ENCODE measurements at regions not wholly inside any gene's neighbourhood (a gene's known extent, or its start where the extent isn't known, plus 50 kb on each side); places are given as distances from the start of the nearest gene placed in this dataset.

DNA sequence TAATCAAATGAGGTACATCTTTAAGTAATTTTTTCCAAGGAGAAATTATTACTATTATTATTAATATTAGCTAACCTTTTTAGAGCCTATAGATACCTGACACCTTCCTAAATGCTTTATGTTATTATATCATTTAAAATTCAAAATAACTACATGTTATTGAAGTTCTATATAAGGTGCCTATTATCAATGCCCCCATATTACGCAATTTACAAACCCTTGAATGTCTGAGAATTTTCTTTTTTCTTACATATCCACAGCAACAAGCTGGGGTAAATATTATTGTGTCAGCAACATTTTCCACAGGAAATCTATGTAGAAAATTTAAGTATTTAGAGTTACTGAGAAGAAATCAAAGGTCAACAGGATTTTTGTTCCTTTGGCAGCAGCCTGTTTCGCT is 327.3 kb downstream of the NXPE2 start:
- no peaks in the 10 kb centered on the region for H3K36me3 ChIP-seq (replicated peaks)
- no peaks in the 10 kb centered on the region for H3K4me1 ChIP-seq
- H3K9me3 ChIP-seq, result no peaks in the 10 kb centered on the region
- in situ Hi-C loops (cut with MboI; ENCODE audit: low sequenced_read_pairs), result no loop called here
- H3K4me3 ChIP-seq, result no peak overlapping the region
- H3K27me3 ChIP-seq (ENCODE audit: low read depth), result no peaks in the 10 kb centered on the region
- DNase-seq (ENCODE audit: low spot score in 2 of 2), result no peak

DNA sequence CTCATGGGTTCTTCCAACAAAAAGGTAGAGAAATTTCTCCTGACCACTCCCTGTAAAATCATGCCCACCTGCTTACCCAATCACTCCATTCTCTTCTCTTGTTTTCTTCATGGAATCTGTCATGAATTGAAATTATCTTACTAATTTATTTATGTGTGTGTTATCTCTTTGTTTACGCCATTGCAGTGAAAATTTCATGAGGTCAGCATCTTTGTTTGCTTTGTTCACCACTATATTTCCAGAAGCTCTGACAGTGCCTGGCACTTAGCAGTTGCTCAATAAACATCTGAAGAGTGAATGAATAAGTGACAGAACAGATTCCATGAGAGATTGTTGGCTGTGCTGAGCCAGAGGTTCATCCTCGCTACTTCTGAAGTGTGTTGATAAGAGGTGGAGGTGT is 329.5 kb downstream of the NXPE2 start:
- in situ Hi-C loops (cut with MboI; ENCODE audit: low sequenced_read_pairs), result no loop called here
- H3K36me3 ChIP-seq (replicated peaks), result no peaks in the 10 kb centered on the region
- DNase-seq (ENCODE audit: low spot score in 2 of 2), result no peak
- H3K4me3 ChIP-seq, result no peak overlapping the region
- H3K4me1 ChIP-seq, result no peaks in the 10 kb centered on the region
- no peaks in the 10 kb centered on the region for H3K9me3 ChIP-seq
- H3K27me3 ChIP-seq (ENCODE audit: low read depth), result no peaks in the 10 kb centered on the region

DNA sequence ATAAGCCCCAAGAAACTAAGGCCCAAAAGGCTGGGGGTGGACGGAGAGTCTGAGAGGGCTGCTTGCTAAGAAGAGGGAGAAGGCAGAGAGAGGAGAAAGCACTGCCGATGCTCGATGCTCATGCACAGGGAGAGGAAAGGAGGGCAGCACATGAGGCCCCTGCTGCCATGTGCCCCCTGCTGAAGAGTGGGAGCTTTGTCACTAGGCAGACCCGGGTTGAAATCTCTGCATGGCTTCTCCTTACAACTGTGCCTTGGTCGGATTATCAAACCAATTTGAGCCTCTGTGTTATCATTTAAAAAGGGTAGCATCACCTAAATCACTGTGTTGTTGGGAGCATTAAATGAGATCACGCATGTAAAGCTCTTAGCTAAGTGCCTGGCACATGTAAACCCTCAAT is 330.5 kb downstream of the NXPE2 start:
- Histone ChIP-seq H3K4me1 (no peaks in the 10 kb centered on the region), H3K9me3 (no peaks in the 10 kb centered on the region), H3K36me3 (replicated peaks) (no peaks in the 10 kb centered on the region), H3K27me3 (ENCODE audit: low read depth) (no peaks in the 10 kb centered on the region), H3K4me3 (no peak overlapping the region)
- in situ Hi-C loops (cut with MboI; ENCODE audit: low sequenced_read_pairs), result no loop called here
- no peak for DNase-seq (ENCODE audit: low spot score in 2 of 2)

DNA sequence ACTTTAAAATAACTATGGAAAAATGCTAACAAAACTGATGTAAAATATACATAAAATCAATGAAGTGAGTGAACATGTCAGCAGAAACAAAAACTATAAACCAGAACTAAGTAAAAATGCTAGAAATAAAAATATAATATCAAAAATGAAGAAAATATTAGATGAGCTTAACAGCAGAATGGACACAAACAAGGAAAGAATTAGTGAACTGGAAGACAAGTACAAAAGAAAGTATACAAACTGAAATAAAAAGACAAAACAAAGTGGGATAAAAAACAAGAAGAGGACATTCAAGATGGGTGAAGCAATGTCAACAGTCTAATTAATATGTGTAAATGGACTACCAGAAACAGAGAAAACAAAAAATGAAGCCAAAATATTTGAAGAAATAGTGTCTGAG is 339.2 kb downstream of the NXPE2 start:
- in situ Hi-C loops (cut with MboI; ENCODE audit: low sequenced_read_pairs), result no loop called here
- no peaks in the 10 kb centered on the region for H3K36me3 ChIP-seq (replicated peaks)
- no peak for DNase-seq (ENCODE audit: low spot score in 2 of 2)
- H3K27me3 ChIP-seq (ENCODE audit: low read depth), result no peaks in the 10 kb centered on the region
- H3K4me3 ChIP-seq, result no peak overlapping the region
- H3K4me1 ChIP-seq, result no peaks in the 10 kb centered on the region
- H3K9me3 ChIP-seq, result no peaks in the 10 kb centered on the region

DNA sequence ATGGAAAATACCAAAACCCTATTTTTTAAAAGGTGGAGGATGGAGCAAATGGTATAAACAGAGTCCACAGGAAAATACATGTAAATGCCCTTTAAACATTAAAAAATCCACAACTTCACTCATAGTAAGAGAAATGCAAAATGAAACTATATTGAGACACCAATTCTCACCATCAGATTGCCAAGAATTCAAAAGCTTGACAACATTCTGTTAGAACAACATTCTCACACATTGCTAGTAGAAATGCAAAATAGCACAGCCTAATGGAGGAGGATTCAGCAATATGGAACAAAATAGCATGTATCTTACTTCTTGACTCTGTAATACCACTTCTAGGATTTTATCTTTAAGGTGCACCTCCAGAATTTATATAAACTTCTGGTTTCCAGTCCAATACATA is 351.8 kb downstream of the NXPE2 start:
- Histone ChIP-seq H3K9me3 (no peaks in the 10 kb centered on the region), H3K36me3 (replicated peaks) (no peaks in the 10 kb centered on the region), H3K4me3 (no peak overlapping the region), H3K27me3 (ENCODE audit: low read depth) (no peaks in the 10 kb centered on the region), H3K4me1 (no peaks in the 10 kb centered on the region)
- in situ Hi-C loops (cut with MboI; ENCODE audit: low sequenced_read_pairs), result no loop called here
- DNase-seq (ENCODE audit: low spot score in 2 of 2), result no peak

DNA sequence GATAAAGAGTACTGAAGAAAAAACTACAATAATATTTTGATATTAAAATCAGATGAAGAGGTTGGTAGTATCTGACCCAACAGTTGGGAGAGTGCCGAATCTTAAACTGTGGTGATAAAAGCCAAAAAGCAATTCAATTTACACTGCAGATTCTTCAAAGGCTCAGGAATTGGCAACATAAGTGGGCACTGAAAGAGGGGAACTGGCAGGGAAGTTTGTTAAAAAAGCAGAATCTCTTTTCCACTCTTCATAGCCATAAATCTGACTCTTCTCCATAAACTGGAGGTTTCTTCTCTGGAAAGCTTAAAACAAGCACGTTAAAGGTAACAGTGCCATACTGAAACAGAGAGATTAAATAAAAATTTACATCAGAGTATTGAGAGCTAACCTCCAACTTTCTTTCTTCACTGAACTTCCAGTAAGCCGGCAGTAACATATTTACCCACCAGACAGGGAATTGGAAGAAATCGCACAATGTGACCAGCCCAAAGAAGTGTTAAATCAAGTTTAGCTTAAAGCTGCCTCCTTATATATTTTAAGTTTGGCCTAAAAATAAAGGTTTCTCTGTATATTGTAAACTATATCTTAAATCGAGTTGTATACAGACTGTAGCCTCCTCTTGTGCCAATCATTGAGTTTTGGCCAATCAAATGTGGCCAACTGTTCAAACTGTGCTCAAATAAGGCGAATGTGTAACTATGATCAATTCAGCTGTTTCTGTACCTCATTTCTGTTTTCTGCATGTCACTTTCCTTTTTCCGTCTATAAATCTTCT is 358.3 kb downstream of the NXPE2 start:
- no peaks in the 10 kb centered on the region for H3K36me3 ChIP-seq (replicated peaks)
- no peak for DNase-seq (ENCODE audit: low spot score in 2 of 2)
- no peaks in the 10 kb centered on the region for H3K27me3 ChIP-seq (ENCODE audit: low read depth)
- no peak overlapping the region for H3K4me3 ChIP-seq
- H3K4me1 ChIP-seq, result no peaks in the 10 kb centered on the region
- H3K9me3 ChIP-seq, result no peaks in the 10 kb centered on the region
- in situ Hi-C loops (cut with MboI; ENCODE audit: low sequenced_read_pairs), result no loop called here

DNA sequence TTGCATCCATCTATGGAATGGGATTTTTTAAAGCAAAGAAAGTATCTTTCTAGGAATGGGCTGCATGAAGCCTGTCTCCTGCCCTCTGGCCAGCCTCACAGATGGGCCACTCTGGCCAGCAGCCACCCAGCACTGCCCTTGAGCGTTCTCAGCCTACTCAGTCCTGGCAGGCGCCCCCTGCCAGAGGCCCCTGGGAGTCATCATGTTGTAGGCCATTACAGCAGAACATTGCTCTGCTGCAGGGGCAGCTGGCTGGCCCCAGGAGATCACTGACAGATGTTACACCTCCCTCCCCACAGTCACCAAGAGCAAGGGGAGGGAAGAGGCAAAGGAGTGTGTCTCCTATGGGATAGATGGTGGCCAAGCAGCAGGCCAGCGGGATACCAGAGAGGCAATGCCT is 363.7 kb downstream of the NXPE2 start:
- in situ Hi-C loops (cut with MboI; ENCODE audit: low sequenced_read_pairs), result no loop called here
- Histone ChIP-seq H3K4me3 (no peak overlapping the region), H3K27me3 (ENCODE audit: low read depth) (0 out of 2 replicates have a peak, but pooled peaks cover 2% of the 10 kb centered on the region), H3K9me3 (no peaks in the 10 kb centered on the region), H3K4me1 (no peaks in the 10 kb centered on the region), H3K36me3 (replicated peaks) (no peaks in the 10 kb centered on the region)
- no peak for DNase-seq (ENCODE audit: low spot score in 2 of 2)

DNA sequence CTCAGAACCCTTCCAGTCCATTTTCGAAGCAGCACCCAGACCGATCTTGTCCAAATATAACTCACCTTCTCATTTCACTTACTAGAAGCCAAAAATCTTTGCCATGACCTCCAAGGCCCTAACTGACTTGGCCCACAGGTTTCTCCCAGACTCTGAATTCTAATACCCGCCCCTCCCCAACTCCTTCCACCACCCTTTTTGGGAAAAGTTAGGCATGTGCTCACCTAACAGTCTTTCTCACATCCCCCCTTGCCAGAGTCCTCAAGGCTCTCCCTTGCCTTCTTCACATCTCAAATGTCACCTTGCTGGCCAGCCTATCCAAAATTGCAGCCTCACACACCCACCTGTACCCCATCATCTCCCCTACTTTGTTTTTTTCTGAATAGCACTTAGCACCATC is 369.3 kb downstream of the NXPE2 start:
- H3K4me3 ChIP-seq, result no peak overlapping the region
- no peaks in the 10 kb centered on the region for H3K36me3 ChIP-seq (replicated peaks)
- 0 out of 2 replicates have a peak, but pooled peaks cover 2% of the 10 kb centered on the region for H3K27me3 ChIP-seq (ENCODE audit: low read depth)
- in situ Hi-C loops (cut with MboI; ENCODE audit: low sequenced_read_pairs), result no loop called here
- H3K9me3 ChIP-seq, result no peaks in the 10 kb centered on the region
- no peaks in the 10 kb centered on the region for H3K4me1 ChIP-seq
- no peak for DNase-seq (ENCODE audit: low spot score in 2 of 2)

DNA sequence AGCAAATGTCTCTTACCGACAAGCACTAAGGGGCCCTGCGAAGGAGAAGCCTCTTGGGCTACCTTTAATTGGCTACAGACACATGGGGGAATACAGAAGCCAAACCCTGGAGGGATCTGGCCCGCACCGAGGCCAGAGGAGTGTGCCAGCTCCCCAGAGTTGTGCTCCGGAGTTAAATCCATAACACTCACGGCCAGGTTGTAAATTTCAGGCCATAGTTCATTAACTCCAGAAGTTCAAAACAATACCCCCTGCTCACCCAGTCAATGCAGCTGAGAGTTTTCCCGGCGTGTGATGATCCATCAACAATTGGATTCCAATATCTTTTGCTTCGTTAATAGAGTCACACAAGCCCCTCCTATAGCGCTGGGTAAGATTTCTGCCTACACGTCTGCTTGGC is 371.5 kb downstream of the NXPE2 start:
- Histone ChIP-seq H3K9me3 (no peaks in the 10 kb centered on the region), H3K4me1 (no peaks in the 10 kb centered on the region), H3K36me3 (replicated peaks) (no peaks in the 10 kb centered on the region), H3K4me3 (no peak overlapping the region), H3K27me3 (ENCODE audit: low read depth) (0 out of 2 replicates have a peak, but pooled peaks cover 2% of the 10 kb centered on the region)
- no peak for DNase-seq (ENCODE audit: low spot score in 2 of 2)
- in situ Hi-C loops (cut with MboI; ENCODE audit: low sequenced_read_pairs), result no loop called here

DNA sequence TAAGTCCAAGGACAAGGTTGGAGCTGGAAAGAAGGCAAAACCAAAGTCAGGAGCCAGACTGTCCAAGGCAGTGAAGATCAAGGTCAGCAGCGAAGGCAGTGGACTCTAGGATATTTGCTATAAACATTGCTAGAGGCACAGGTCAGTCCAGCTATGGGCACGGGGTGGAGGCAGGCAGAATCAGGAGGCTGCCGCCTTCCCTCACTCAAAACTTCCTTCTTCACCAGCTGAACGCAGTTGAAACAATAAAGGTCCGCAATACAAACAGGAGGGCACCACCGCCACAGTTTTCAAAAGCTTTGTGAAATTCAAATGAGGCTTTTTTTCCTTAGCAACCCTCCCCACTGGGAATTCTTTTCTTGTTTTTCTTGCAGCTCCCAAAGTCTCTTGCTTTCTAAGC is 372.4 kb downstream of the NXPE2 start:
- H3K4me3 ChIP-seq, result no peak overlapping the region
- no peaks in the 10 kb centered on the region for H3K4me1 ChIP-seq
- H3K9me3 ChIP-seq, result no peaks in the 10 kb centered on the region
- H3K36me3 ChIP-seq (replicated peaks), result no peaks in the 10 kb centered on the region
- DNase-seq (ENCODE audit: low spot score in 2 of 2), result no peak
- in situ Hi-C loops (cut with MboI; ENCODE audit: low sequenced_read_pairs), result no loop called here
- H3K27me3 ChIP-seq (ENCODE audit: low read depth), result 0 out of 2 replicates have a peak, but pooled peaks cover 2% of the 10 kb centered on the region

DNA sequence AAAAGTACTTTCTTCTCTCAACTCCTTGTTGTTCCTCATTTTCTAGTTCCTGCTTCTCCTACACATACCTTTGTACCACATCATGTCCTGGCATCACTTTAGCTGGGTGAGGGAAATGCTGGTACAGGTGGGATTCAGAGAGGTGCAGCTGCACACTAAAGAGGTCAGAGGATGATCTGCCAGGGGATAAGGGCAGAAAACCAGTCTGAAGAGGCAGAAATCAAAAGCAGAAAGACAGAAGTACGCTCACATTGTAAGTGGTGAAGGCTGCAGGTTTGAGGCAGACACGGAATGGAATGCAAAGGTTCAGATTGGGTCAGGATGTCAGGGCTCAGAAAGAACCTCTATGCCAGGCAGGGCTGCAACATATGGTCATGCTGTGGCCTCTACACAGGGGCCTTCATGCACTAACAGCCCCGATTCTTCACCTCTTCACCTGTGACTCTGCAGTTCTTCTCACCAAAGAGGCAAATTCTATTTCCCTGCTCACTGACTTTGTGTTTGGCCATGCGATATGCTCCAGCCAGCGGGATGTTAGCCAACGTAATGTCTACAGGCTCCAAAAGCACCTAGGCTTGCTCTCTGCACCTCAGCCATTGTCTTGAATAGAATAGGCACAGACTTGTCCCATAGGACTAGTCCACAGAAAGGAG is 373.7 kb downstream of the NXPE2 start:
- Histone ChIP-seq H3K4me3 (no peak overlapping the region), H3K36me3 (replicated peaks) (no peaks in the 10 kb centered on the region), H3K27me3 (ENCODE audit: low read depth) (no peaks in the 10 kb centered on the region), H3K4me1 (no peaks in the 10 kb centered on the region), H3K9me3 (no peaks in the 10 kb centered on the region)
- DNase-seq (ENCODE audit: low spot score in 2 of 2), result no peak
- in situ Hi-C loops (cut with MboI; ENCODE audit: low sequenced_read_pairs), result no loop called here

DNA sequence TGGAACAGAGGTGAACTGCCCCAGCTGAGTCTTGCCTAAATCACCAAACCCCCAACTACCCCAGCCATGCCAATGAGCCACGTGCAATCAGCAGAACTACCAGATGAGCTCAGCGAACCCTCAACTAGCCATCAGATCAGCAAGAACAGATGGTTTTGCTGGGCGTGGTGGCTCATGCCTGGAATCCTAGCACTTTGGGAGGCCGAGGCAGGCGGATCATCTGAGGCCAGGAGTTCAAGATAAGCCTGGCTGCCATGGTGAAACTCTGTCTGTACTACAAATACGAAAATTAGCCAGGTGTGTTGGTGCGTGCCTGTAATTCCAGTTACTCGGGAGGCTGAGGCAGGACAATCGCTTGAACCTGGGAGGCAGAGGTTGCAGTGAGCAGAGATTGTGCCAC is 374.3 kb downstream of the NXPE2 start:
- DNase-seq (ENCODE audit: low spot score in 2 of 2), result no peak
- Histone ChIP-seq H3K4me1 (no peaks in the 10 kb centered on the region), H3K9me3 (no peaks in the 10 kb centered on the region), H3K4me3 (no peak overlapping the region), H3K36me3 (replicated peaks) (no peaks in the 10 kb centered on the region), H3K27me3 (ENCODE audit: low read depth) (no peaks in the 10 kb centered on the region)
- in situ Hi-C loops (cut with MboI; ENCODE audit: low sequenced_read_pairs), result no loop called here

DNA sequence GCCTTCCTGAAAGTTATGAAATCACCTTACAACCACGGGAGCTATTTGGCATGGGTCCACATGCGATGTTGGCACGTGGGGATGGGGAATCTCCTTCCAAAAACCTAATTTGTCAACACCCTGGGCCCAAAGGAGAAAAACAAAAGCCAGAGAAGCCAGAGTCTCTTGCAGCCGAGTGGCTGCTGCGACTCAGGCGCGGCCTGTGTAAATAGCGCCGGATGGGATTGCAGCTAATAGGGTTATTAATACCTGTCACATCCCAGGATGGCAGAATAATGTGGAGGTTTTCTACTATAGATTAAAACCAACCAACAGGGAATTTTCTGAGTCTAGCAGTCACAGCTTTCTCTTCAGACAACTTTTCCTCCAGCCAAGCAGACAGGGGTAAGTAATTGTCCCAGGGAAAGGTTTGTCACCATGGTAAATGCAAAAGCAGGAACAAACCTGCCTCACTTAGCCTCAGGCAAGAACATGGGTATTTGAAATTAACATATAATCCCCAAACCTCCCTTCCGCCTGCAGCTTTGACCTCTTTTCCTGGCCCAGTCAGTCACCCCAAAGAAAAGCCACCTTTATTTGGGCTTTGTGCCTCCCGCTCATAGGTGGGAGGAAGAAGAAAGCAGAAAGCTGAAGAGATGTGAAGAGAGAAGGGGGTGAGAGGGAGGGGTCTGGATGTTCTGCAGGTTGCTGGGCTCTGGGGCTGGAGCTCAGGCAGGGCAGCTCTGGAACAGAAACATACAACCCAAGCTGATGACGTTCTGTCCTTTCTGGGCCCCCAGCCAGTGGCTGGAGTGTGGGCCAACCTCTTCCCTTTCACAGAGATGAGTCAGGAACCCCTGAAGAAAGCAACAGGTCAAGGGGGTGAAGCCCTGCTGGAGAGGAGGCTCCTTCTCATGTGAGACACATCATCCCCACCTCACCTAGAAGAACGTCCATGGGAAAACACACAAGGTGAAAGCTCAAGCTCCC is 376.5 kb downstream of the NXPE2 start:
- Histone ChIP-seq H3K9me3 (no peaks in the 10 kb centered on the region), H3K4me1 (no peaks in the 10 kb centered on the region), H3K4me3 (no peak overlapping the region), H3K36me3 (replicated peaks) (no peaks in the 10 kb centered on the region), H3K27me3 (ENCODE audit: low read depth) (no peaks in the 10 kb centered on the region)
- in situ Hi-C loops (cut with MboI; ENCODE audit: low sequenced_read_pairs), result no loop called here
- DNase-seq (ENCODE audit: low spot score in 2 of 2), result no peak

DNA sequence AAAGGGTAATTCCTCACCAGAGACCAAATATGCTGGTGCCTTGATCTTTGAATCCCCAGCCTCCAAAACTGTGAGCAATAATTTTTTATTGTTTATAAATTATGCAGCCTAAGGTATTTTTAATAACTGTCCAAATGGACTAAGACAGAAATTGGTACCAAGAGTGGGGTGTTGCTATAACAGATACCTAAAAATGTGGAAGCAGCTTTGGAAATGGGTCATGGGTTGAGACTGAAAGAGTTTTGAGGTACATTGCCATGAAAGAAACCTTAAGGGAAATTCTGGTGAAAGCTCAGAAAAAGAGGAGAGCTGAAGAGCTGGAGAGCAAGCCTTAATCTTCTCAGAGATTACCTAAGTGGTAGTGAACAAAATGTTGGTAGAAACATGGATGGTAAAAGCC is 378.2 kb downstream of the NXPE2 start:
- H3K4me3 ChIP-seq, result no peak overlapping the region
- in situ Hi-C loops (cut with MboI; ENCODE audit: low sequenced_read_pairs), result no loop called here
- DNase-seq (ENCODE audit: low spot score in 2 of 2), result no peak
- H3K4me1 ChIP-seq, result no peaks in the 10 kb centered on the region
- H3K9me3 ChIP-seq, result no peaks in the 10 kb centered on the region
- H3K27me3 ChIP-seq (ENCODE audit: low read depth), result no peaks in the 10 kb centered on the region
- H3K36me3 ChIP-seq (replicated peaks), result no peaks in the 10 kb centered on the region

Measured in HAP-1 (cell line).